PC-3 (cell line): ENCODE measurements at regions not wholly inside any gene's neighbourhood (a gene's known extent, or its start where the extent isn't known, plus 50 kb on each side); places are given as distances from the start of the nearest gene placed in this dataset.

Experiments used
- CTCF ChIP-seq: fragments of 300-600 bp; sonication (generic); conservative IDR thresholded peaks from 2 replicates; pipeline ENCODE4 v1.5.1; 2017; ENCODE audit warnings: antibody characterized with exemption, low read depth, mild to moderate bottlenecking, low read length
- EZH2 ChIP-seq: fragments of 300-600 bp; sonication (generic); IDR thresholded peaks from one replicate; pipeline ENCODE4 v1.6.1; 2017; ENCODE audit warnings: antibody characterized with exemption, mild to moderate bottlenecking, low read length; ENCODE audit not compliant: unreplicated experiment

- TF ChIP-seq CTCF (no peak), EZH2 (no peak)
Observed at GRCh38 chr3:15894382-15894781, 96.6 kb upstream of the ANKRD28 start.
